GM19452 (cell line): ENCODE measurements at regions not wholly inside any gene's neighbourhood (a gene's known extent, or its start where the extent isn't known, plus 50 kb on each side); places are given as distances from the start of the nearest gene placed in this dataset.

Experiments used
- ATAC-seq: cut with Tn5 transposase; IDR thresholded peaks from one replicate; pipeline ENCODE4 v1.9.1; 2021; ENCODE audit not compliant: unreplicated experiment

GRCh38 chr13:80598189-80598588 is 257.3 kb upstream of the SPRY2 start:
- no peak for ATAC-seq

- no peak for ATAC-seq
These were observed 251.2 kb upstream of the SPRY2 start for GRCh38 chr13:80591976-80592740.

- no peak for ATAC-seq
These were observed 249.6 kb upstream of the SPRY2 start for GRCh38 chr13:80590551-80590950.

- no peak for ATAC-seq
These were observed 245.4 kb upstream of the SPRY2 start for GRCh38 chr13:80586356-80586755.

GRCh38 chr13:80585531-80585930 is 244.6 kb upstream of the SPRY2 start:
- no peak for ATAC-seq

GRCh38 chr13:80584785-80585184 is 243.9 kb upstream of the SPRY2 start:
- ATAC-seq = no peak

- no peak for ATAC-seq
These were observed 243.4 kb upstream of the SPRY2 start for GRCh38 chr13:80584306-80584705.

GRCh38 chr13:80577926-80578670 is 237.2 kb upstream of the SPRY2 start:
- no peak for ATAC-seq

- no peak for ATAC-seq
These were observed 236.4 kb upstream of the SPRY2 start for GRCh38 chr13:80577285-80577684.

- ATAC-seq = no peak
These were observed 233.4 kb upstream of the SPRY2 start for GRCh38 chr13:80574113-80574850.

- no peak for ATAC-seq
These were observed 232.0 kb upstream of the SPRY2 start for GRCh38 chr13:80572923-80573316.

- ATAC-seq = no peak
These were observed 231.5 kb upstream of the SPRY2 start for GRCh38 chr13:80572308-80572922.

GRCh38 chr13:80571346-80572307 is 230.7 kb upstream of the SPRY2 start:
- no peak for ATAC-seq

- no peak for ATAC-seq
These were observed 222.5 kb upstream of the SPRY2 start for GRCh38 chr13:80563439-80563838.

GRCh38 chr13:80562433-80563156 is 221.7 kb upstream of the SPRY2 start:
- ATAC-seq = no peak

- ATAC-seq = no peak
These were observed 219.7 kb upstream of the SPRY2 start for GRCh38 chr13:80560609-80561008.

- ATAC-seq = no peak
These were observed 219.0 kb upstream of the SPRY2 start for GRCh38 chr13:80559944-80560343.

- ATAC-seq = no peak
These were observed 217.1 kb upstream of the SPRY2 start for GRCh38 chr13:80558074-80558473.
